ENCODE measurements at regions not wholly inside any gene's neighbourhood (a gene's known extent, or its start where the extent isn't known, plus 50 kb on each side); places are given as distances from the start of the nearest gene placed in this dataset.
A peak's percentile ranks its signal among the peaks of the same experiment; 100 is the strongest.

DNA sequence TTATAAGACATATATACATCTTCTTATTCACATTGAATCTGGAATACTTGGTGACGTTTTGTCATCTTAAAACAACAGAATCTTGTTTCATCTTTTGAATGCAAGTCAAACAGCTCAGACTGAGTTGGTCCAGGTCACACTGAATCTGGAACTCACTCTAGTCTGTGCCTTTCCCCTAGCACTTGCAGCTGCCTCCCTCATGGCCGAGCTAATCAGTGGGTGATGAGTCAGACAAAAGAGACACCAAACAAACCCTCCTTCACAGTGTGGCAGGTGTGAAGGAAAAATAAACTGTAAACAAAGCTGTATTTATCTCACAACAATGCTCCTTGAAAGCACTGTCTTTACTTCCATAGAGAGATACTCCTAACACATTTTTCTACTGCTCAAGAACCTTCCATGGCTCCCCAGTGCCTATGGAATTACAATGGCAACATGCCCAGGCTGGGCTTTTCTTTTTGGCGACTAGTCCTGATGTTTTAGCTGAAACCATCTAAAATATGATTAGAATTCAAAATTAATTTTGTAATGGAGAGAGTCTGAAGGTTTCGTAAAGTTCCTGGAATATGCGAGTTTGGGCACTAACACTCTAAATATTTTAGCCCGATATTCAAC is 140.0 kb downstream of the ZNF365 start:
- ATAC-seq = no peak
- POLR2A ChIA-PET = no interaction called here
- DNase-seq (ENCODE audit: low read depth in 1 of 2, low spot score in 1 of 2) = no peak

DNA sequence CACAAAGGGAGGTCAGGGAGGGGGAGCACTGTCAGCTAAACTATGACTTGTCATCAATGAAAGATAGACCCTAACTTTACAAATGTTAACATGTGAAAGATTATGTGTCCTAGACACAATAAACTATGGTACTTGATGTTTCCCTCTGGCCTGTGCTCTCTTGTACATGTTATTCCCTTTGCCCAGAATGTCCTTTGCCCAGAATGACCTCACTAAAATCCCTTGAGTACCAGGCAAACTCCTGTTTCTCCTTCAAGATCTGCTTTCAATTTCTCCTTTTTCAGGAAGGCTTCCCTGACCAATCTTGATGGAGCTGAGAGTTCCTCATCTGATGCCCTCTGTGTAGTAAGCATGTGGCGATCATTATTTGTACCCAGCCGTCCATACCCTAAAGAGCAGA is 143.1 kb downstream of the ZNF365 start:
- Histone ChIP-seq H3K4me1 (peaks cover 20% of the 10 kb centered on the region), H3K4me3 (no peak overlapping the region), H3K9me3 (no peaks in the 10 kb centered on the region), H3K27ac (no peak overlapping the region), H3K4me2 (no peak overlapping the region)
- CTCF ChIA-PET = no interaction called here
- FAIRE-seq (no peak), ATAC-seq (no peak), DNase-seq (ENCODE audit: low read depth in 1 of 2, low spot score in 1 of 2) (no peak)
- no peak for TF ChIP-seq CHD4 (IDR thresholded peaks at IDR 0.05; ENCODE audit: borderline replicate concordance)
- TF ChIP-seq, protein P1, sequence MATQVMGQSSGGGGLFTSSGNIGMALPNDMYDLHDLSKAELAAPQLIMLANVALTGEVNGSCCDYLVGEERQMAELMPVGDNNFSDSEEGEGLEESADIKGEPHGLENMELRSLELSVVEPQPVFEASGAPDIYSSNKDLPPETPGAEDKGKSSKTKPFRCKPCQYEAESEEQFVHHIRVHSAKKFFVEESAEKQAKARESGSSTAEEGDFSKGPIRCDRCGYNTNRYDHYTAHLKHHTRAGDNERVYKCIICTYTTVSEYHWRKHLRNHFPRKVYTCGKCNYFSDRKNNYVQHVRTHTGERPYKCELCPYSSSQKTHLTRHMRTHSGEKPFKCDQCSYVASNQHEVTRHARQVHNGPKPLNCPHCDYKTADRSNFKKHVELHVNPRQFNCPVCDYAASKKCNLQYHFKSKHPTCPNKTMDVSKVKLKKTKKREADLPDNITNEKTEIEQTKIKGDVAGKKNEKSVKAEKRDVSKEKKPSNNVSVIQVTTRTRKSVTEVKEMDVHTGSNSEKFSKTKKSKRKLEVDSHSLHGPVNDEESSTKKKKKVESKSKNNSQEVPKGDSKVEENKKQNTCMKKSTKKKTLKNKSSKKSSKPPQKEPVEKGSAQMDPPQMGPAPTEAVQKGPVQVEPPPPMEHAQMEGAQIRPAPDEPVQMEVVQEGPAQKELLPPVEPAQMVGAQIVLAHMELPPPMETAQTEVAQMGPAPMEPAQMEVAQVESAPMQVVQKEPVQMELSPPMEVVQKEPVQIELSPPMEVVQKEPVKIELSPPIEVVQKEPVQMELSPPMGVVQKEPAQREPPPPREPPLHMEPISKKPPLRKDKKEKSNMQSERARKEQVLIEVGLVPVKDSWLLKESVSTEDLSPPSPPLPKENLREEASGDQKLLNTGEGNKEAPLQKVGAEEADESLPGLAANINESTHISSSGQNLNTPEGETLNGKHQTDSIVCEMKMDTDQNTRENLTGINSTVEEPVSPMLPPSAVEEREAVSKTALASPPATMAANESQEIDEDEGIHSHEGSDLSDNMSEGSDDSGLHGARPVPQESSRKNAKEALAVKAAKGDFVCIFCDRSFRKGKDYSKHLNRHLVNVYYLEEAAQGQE (IDR thresholded peaks at IDR 0.05) = no peak
- no peak for TF ChIP-seq MAZ (IDR thresholded peaks at IDR 0.05; ENCODE audit: borderline replicate concordance, low read depth, low read length)
- WGBS (ENCODE audit: missing lambda C conversion rate) = 92% methylated on average over 2 of the region's 2 CpGs
- POLR2A ChIA-PET = no interaction called here

More for the DNA sequence above, 140.0 kb downstream of the ZNF365 start:
- Histone ChIP-seq H3K9me3 (no peaks in the 10 kb centered on the region), H3K4me2 (peak overlapping the region; percentile 59; the same call in 2 of the 3 replicates), H3K4me3 (no peak overlapping the region), H3K4me1 (peaks cover 28% of the 10 kb centered on the region), H3K27ac (peak overlapping the region in 1 of 2 experiments; percentile 66; a peak in 3 of 6 replicates)
- TF ChIP-seq HDAC2 (IDR thresholded peaks at IDR 0.05) (0 out of 2 replicates have a peak, but pooled peaks have one; percentile 27), ZFP36 (IDR thresholded peaks at IDR 0.05; ENCODE audit: borderline replicate concordance, partially characterized antibody) (peak; percentile 64), KDM1A (IDR thresholded peaks at IDR 0.05; ENCODE audit: low read depth) (peak; percentile 25; the same call in 1 of the 2 replicates)
- TF ChIP-seq, protein P2, sequence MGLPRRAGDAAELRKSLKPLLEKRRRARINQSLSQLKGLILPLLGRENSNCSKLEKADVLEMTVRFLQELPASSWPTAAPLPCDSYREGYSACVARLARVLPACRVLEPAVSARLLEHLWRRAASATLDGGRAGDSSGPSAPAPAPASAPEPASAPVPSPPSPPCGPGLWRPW (IDR thresholded peaks at IDR 0.05) = no peak
- CTCF ChIA-PET = interaction anchor here (0.5 to 1.4 kb wide), 4 partner anchors 8 to 603 kb away, joined by 3 to 5 read pairs (median 3); no protein-coding TSS in a partner anchor
- peak; percentile 61 for FAIRE-seq
- 52% methylated on average over 6 of the region's 6 CpGs for WGBS (ENCODE audit: missing lambda C conversion rate)

DNA sequence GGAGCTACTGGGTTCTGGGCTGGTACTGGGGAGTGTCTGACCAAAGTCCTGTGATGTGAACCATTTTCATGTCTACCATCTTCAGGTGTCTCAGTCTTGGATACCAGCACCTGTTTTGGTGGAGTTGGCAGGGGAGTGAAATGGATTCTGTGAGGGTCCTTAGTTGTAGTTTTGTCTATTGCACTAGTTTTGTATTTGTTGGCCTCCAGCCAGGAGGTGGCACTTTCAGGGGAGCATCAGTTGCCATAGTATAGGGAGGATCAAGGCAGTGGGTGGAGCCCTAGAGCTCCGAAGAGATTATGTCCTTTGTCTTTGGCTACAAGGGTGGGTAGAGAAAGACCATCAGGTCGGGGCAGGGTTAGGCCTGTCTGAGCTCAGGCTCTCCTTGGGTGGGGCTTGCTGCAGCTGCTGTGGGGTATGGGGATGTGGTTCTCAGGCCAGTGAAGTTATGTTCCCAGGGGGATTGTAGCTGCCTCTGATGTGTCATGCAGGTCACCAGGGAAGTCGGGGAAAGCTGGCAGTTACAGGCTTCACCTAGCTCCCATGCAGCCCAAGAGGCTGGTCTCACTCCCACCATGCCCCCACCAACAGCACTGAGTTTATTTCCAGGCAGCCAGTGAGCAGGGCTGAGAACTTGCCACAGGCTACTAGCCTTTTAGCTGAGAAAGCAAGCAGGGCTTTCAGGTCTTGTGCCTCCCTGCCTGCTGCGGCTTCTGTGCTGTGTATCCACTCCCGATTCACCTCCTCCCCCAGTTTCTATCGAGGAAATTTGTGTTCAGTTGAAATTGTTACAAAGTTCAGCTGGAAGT is 153.1 kb downstream of the ZNF365 start:
- Histone ChIP-seq H3K9me3 (peaks cover 2% of the 10 kb centered on the region; the same call in 1 of the 3 replicates), H3K4me1 (no peaks in the 10 kb centered on the region), H3K4me2 (no peak overlapping the region), H3K4me3 (no peak overlapping the region), H3K27ac (no peak overlapping the region)
- ATAC-seq = no peak
- FAIRE-seq = no peak
- DNase-seq (ENCODE audit: low read depth in 1 of 2, low spot score in 1 of 2) = no peak
- CTCF ChIA-PET = interaction anchor here (1.4 kb wide), 1 partner anchor 27 kb away, joined by 3 read pairs; no protein-coding TSS in a partner anchor
- WGBS (ENCODE audit: missing lambda C conversion rate) = 57% methylated on average over 6 of the region's 6 CpGs
- POLR2A ChIA-PET = no interaction called here
- TF ChIP-seq MYC (IDR thresholded peaks at IDR 0.05; ENCODE audit: borderline replicate concordance, low read length) (no peak), TFCP2L1 (CRISPR knock-in tag; IDR thresholded peaks at IDR 0.05) (no peak), POLR2AphosphoS2 (conservative IDR thresholded peaks at IDR 0.05; ENCODE audit: low read length) (no peak), JUN (IDR thresholded peaks at IDR 0.05) (no peak), BHLHE40 (IDR thresholded peaks at IDR 0.05; ENCODE audit: low read depth, low read length) (no peak), NPAS2 (CRISPR knock-in tag; IDR thresholded peaks at IDR 0.05; ENCODE audit: borderline replicate concordance) (no peak), HOXB5 (CRISPR knock-in tag; IDR thresholded peaks at IDR 0.05) (no peak), MAZ (IDR thresholded peaks at IDR 0.05; ENCODE audit: borderline replicate concordance, low read depth, low read length) (no peak), ZNF302 (CRISPR knock-in tag; IDR thresholded peaks at IDR 0.05) (no peak), ZFP36 (IDR thresholded peaks at IDR 0.05; ENCODE audit: borderline replicate concordance, partially characterized antibody) (no peak), RCOR1 (IDR thresholded peaks at IDR 0.05; ENCODE audit: low read depth, low read length) (no peak)
- TF ChIP-seq, protein P1 (IDR thresholded peaks at IDR 0.05) = no peak
- TF ChIP-seq, protein P3, sequence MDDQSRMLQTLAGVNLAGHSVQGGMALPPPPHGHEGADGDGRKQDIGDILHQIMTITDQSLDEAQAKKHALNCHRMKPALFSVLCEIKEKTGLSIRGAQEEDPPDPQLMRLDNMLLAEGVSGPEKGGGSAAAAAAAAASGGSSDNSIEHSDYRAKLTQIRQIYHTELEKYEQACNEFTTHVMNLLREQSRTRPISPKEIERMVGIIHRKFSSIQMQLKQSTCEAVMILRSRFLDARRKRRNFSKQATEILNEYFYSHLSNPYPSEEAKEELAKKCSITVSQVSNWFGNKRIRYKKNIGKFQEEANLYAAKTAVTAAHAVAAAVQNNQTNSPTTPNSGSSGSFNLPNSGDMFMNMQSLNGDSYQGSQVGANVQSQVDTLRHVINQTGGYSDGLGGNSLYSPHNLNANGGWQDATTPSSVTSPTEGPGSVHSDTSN (IDR thresholded peaks at IDR 0.05) = no peak
